Neuronal stem cell (in vitro differentiated cells): ENCODE measurements at regions not wholly inside any gene's neighbourhood (a gene's known extent, or its start where the extent isn't known, plus 50 kb on each side); places are given as distances from the start of the nearest gene placed in this dataset.
"Not testable (repeated sequence)": the region's sequence is repeated elsewhere in the genome, so short reads cannot be mapped to it uniquely, and the experiment has no call there.

Experiments
- DNase-seq: peaks from one replicate; pipeline ENCODE4 v3.0.0-alpha.2; 2013; ENCODE audit warnings: low spot score
- H2AFZ ChIP-seq: one replicate; pipeline ENCODE4 v1.6.1; 2013; ENCODE audit warnings: mild to moderate bottlenecking, low read length, inconsistent platforms
- H2AK5ac ChIP-seq: 2 replicates; pipeline ENCODE4 v1.6.1; 2013; ENCODE audit warnings: low read depth, mild to moderate bottlenecking, inconsistent platforms, low read length, moderate library complexity, mixed read lengths
- H2BK120ac ChIP-seq: 2 replicates; pipeline ENCODE4 v1.6.1; 2013; ENCODE audit warnings: low read depth, mild to moderate bottlenecking, inconsistent platforms, low read length, moderate library complexity, mixed read lengths
- H2BK12ac ChIP-seq: one replicate; pipeline ENCODE4 v1.6.1; 2013; ENCODE audit warnings: low read length, inconsistent platforms
- H2BK15ac ChIP-seq: 2 replicates; pipeline ENCODE4 v1.6.1; 2013; ENCODE audit warnings: mild to moderate bottlenecking, low read length, inconsistent platforms, mixed read lengths
- H2BK5ac ChIP-seq: one replicate; pipeline ENCODE4 v1.6.1; 2013; ENCODE audit warnings: inconsistent platforms, mild to moderate bottlenecking, low read length, moderate library complexity
- H3K14ac ChIP-seq: one replicate; pipeline ENCODE4 v1.6.1; 2013; ENCODE audit warnings: low read length, inconsistent platforms
- H3K18ac ChIP-seq: 2 replicates; pipeline ENCODE4 v1.6.1; 2013; ENCODE audit warnings: low read length, inconsistent platforms
- H3K23ac ChIP-seq: 2 replicates; pipeline ENCODE4 v1.6.1; 2013; ENCODE audit warnings: low read depth, mild to moderate bottlenecking, mixed read lengths, low read length, inconsistent platforms; ENCODE audit not compliant: poor library complexity
- H3K27ac ChIP-seq: replicated peaks from 3 replicates; pipeline ENCODE4 v1.5.1; 2013; ENCODE audit warnings: low read length, inconsistent platforms
- H3K27me3 ChIP-seq, 3 experiments: 2 replicates each; pipeline ENCODE4 v1.6.1; 2013; ENCODE audit warnings: low read length in 3 of 3, mild to moderate bottlenecking in 2 of 3, inconsistent platforms in 1 of 3, low read depth in 1 of 3, mixed read lengths in 1 of 3, moderate library complexity in 1 of 3; ENCODE audit not compliant: control insufficient read depth in 3 of 3, insufficient read depth in 3 of 3
- H3K36me3 ChIP-seq, 2 donors: replicated peaks in 1 of 2; 2 replicates each; pipeline ENCODE4 v1.6.1; 2013; ENCODE audit warnings: low read length in 2 of 2; ENCODE audit not compliant: control insufficient read depth in 2 of 2, insufficient read depth in 2 of 2
- H3K4ac ChIP-seq: 2 replicates; pipeline ENCODE4 v1.6.1; 2013; ENCODE audit warnings: inconsistent platforms, mild to moderate bottlenecking, low read length, moderate library complexity
- H3K4me1 ChIP-seq, 2 donors: 1 replicate in 1 of 2; 2 replicates in 1 of 2; pipeline ENCODE4 v1.6.1; 2013; ENCODE audit warnings: low read length in 2 of 2, low read depth in 1 of 2; ENCODE audit not compliant: control insufficient read depth in 2 of 2, insufficient read depth in 1 of 2
- H3K4me2 ChIP-seq: one replicate; pipeline ENCODE4 v1.6.1; 2013; ENCODE audit warnings: mild to moderate bottlenecking, low read length, inconsistent platforms; ENCODE audit not compliant: insufficient read depth, poor library complexity, severe bottlenecking
- H3K4me3 ChIP-seq, 2 donors: 2 replicates each; pipeline ENCODE4 v1.5.1; 2013; ENCODE audit warnings: low read length in 2 of 2, mild to moderate bottlenecking in 2 of 2, inconsistent platforms in 1 of 2, moderate library complexity in 1 of 2
- H3K79me1 ChIP-seq: one replicate; pipeline ENCODE4 v1.6.1; 2013; ENCODE audit warnings: low read depth, mild to moderate bottlenecking, inconsistent platforms, low read length, moderate library complexity
- H3K9ac ChIP-seq: one replicate; pipeline ENCODE4 v1.6.1; 2013; ENCODE audit warnings: mild to moderate bottlenecking, low read depth, low read length, inconsistent platforms; ENCODE audit not compliant: poor library complexity
- H3K9me3 ChIP-seq, 2 donors: replicated peaks in 1 of 2; 2 replicates each; pipeline versions ENCODE3 to v1.6.1; 2013; ENCODE audit warnings: low read length in 2 of 2, mild to moderate bottlenecking in 2 of 2, inconsistent platforms in 1 of 2, low read depth in 1 of 2, mixed read lengths in 1 of 2, moderate library complexity in 1 of 2; ENCODE audit not compliant: control insufficient read depth in 2 of 2, insufficient read depth in 1 of 2
- H4K8ac ChIP-seq: one replicate; pipeline ENCODE4 v1.6.1; 2013; ENCODE audit warnings: low read depth, mild to moderate bottlenecking, inconsistent platforms, low read length, moderate library complexity
- H4K91ac ChIP-seq: one replicate; pipeline ENCODE4 v1.6.1; 2013; ENCODE audit warnings: low read length, low read depth, mild to moderate bottlenecking, inconsistent platforms; ENCODE audit not compliant: poor library complexity
- whole genome bisulfite sequencing, 2 donors: extraction: QIAGEN DNeasy Blood & Tissue Kit; methylation state at CpG; one replicate each; pipeline ENCODE4 v1.1.7; 2013; ENCODE audit warnings: missing lambda C conversion rate in 2 of 2, mixed read lengths in 1 of 2; ENCODE audit not compliant: insufficient read length in 2 of 2, insufficient replicate concordance in 1 of 2; ENCODE audit errors: extremely low coverage in 2 of 2; 5-methylcytosine and 5-hydroxymethylcytosine counted together

DNA sequence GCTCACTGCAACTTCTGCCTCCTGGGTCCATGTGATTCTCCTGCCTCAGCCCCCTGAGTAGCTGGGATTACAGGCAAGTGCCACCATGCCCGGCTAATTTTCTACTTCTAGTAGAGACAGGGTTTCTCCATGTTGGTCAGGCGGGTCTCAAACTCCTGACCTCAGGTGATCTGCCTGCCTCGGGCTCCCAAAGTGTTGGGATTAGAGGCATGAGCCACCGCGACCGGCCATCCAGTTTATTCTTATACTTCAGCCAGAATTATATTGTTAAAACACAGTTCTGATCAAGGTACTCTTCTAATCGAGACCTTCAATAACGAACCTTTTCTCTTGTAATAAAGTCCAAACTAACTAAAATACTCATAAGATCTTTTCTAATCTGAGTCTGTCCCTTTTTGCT is 119.6 kb upstream of the FAR2 start:
- H3K18ac ChIP-seq, H3K9ac ChIP-seq, H2AK5ac ChIP-seq, H3K36me3 ChIP-seq, H4K8ac ChIP-seq, H3K9me3 ChIP-seq, H2BK12ac ChIP-seq, H3K4me3 ChIP-seq, H3K23ac ChIP-seq, H2BK120ac ChIP-seq, H3K4me1 ChIP-seq, H2BK15ac ChIP-seq, H3K27me3 ChIP-seq, H3K4ac ChIP-seq, H3K27ac ChIP-seq, H2AFZ ChIP-seq, H4K91ac ChIP-seq, H3K14ac ChIP-seq, H2BK5ac ChIP-seq, H3K4me2 ChIP-seq, DNase-seq, H3K79me1 ChIP-seq: not testable (repeated sequence)
- no CpG with 5 or more reads among the region's 8 CpGs for WGBS, 2 donors

DNA sequence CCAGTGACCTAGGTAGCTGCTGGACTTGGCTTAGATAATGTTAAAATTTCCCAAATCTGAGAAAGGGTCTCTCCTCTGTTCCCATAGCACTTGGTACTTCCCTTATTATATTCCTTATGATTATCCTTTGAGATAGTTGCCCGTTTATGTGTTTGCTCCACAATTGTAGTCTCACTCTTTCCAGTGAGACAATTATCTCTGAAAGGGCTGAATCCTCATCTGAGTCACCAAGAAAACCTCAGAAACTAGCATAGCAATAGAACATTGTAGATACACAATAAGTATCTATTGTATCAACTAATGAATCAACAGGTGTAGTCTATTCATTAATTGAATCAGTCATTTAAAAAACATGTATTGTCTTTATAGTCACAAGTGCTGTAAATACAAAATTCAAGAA is 119.1 kb upstream of the FAR2 start:
- Histone ChIP-seq H2AFZ (no peak overlapping the region), H3K14ac (no peak overlapping the region), H2BK15ac (no peak overlapping the region), H2AK5ac (no peak overlapping the region), H3K4ac (no peak overlapping the region), H3K27ac (no peak overlapping the region), H2BK5ac (no peak overlapping the region), H3K27me3 (no peaks in the 10 kb centered on the region), H3K4me1 (no peaks in the 10 kb centered on the region), H2BK12ac (no peak overlapping the region), H3K9me3 (no peaks in the 10 kb centered on the region), H3K4me2 (no peak overlapping the region), H4K8ac (no peak overlapping the region), H3K9ac (no peak overlapping the region), H3K36me3 (no peaks in the 10 kb centered on the region), H3K79me1 (no peaks in the 10 kb centered on the region), H3K18ac (no peak overlapping the region), H3K23ac (no peak overlapping the region), H3K4me3 (no peak overlapping the region), H4K91ac (no peak overlapping the region), H2BK120ac (no peak overlapping the region)
- WGBS, 2 donors: no CpG with 5 or more reads among the region's 1 CpG
- no peak for DNase-seq

DNA sequence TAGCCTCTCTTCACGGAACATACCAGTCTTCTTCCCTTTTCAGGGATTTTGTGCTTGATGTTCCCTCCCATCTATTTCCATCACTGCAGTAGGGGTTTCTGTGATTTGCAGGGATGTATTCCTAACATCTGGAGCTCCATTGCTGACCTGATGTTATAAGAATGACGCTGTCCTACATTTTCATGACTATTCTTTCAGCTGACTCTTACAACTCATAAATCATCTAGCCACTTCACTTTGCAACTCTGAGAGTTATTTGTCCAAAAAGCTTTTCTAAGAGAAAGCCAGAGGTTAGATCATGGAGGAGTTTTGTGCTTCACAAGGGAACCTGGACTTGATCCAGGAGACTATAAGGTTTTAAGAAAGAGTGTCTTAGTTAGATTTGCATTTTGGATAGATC is 116.6 kb upstream of the FAR2 start:
- H2BK120ac ChIP-seq: no peak overlapping the region
- H4K8ac ChIP-seq: no peak overlapping the region
- DNase-seq: no peak
- no peak overlapping the region for H3K4me3 ChIP-seq
- H2AK5ac ChIP-seq: no peak overlapping the region
- H3K27me3 ChIP-seq: no peaks in the 10 kb centered on the region
- no peak overlapping the region for H3K23ac ChIP-seq
- no peak overlapping the region for H3K4me2 ChIP-seq
- no peaks in the 10 kb centered on the region for H3K9me3 ChIP-seq
- no peak overlapping the region for H4K91ac ChIP-seq
- H3K14ac ChIP-seq: no peak overlapping the region
- H2BK5ac ChIP-seq: no peak overlapping the region
- no peaks in the 10 kb centered on the region for H3K79me1 ChIP-seq
- no peaks in the 10 kb centered on the region for H3K4me1 ChIP-seq
- no peak overlapping the region for H3K18ac ChIP-seq
- H3K9ac ChIP-seq: no peak overlapping the region
- H2BK15ac ChIP-seq: no peak overlapping the region
- H3K36me3 ChIP-seq: no peaks in the 10 kb centered on the region
- H2AFZ ChIP-seq: no peak overlapping the region
- no peak overlapping the region for H3K27ac ChIP-seq
- no CpG with 5 or more reads among the region's 2 CpGs for WGBS, 2 donors
- H2BK12ac ChIP-seq: no peak overlapping the region
- H3K4ac ChIP-seq: no peak overlapping the region

DNA sequence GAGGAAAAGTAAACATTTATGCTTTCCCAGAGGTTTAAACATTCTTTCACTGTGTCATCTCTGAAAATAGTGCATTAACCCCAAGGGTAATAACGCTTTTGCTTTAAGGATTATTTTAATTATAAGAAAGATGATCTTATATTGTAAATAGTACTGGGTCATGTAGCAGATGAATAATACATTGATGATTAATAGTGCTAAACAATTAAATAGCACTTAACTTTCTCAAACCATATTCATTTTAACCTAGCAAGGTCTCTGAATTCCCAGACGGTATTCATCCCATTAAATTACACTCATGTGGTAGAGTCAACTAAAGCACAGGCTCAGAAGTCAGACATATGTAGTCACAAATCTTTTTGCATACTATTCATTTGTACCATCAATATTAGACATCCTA is 115.6 kb upstream of the FAR2 start:
- Histone ChIP-seq H3K4ac (no peak overlapping the region), H2BK12ac (no peak overlapping the region), H3K4me2 (no peak overlapping the region), H2BK5ac (no peak overlapping the region), H3K9ac (no peak overlapping the region), H3K27me3 (no peaks in the 10 kb centered on the region), H3K9me3 (no peaks in the 10 kb centered on the region), H3K36me3 (no peaks in the 10 kb centered on the region), H3K14ac (no peak overlapping the region), H3K79me1 (no peaks in the 10 kb centered on the region), H4K8ac (no peak overlapping the region), H2BK120ac (no peak overlapping the region), H3K23ac (no peak overlapping the region), H2AFZ (no peak overlapping the region), H3K27ac (no peak overlapping the region), H3K4me1 (no peaks in the 10 kb centered on the region), H3K4me3 (no peak overlapping the region), H2BK15ac (no peak overlapping the region), H4K91ac (no peak overlapping the region), H3K18ac (no peak overlapping the region), H2AK5ac (no peak overlapping the region)
- no CpG with 5 or more reads among the region's 2 CpGs for WGBS, 2 donors
- DNase-seq: no peak
